Thyroid gland (tissue), 4 donors: ENCODE measurements at regions not wholly inside any gene's neighbourhood (a gene's known extent, or its start where the extent isn't known, plus 50 kb on each side); places are given as distances from the start of the nearest gene placed in this dataset.

Source experiments
- POLR2A ChIP-seq, 2 donors: fragments of 450-650 bp; IDR thresholded peaks; one replicate each; pipeline ENCODE4 v1.6.1; 2017; ENCODE audit warnings: antibody characterized with exemption in 2 of 2, mild to moderate bottlenecking in 2 of 2, moderate library complexity in 1 of 2
- TF ChIP-seq, protein P1 (sequence below), 6 experiments: fragments of 200-600 bp in 3 of 6; fragments of 450-650 bp in 3 of 6; sonication (generic) in 3 of 6; IDR thresholded peaks; one replicate each; pipeline ENCODE4 v1.5.1; 2016 to 2019; ENCODE audit warnings: antibody characterized with exemption in 6 of 6, mild to moderate bottlenecking in 2 of 6, inconsistent platforms in 1 of 6, moderate library complexity in 1 of 6

DNA sequence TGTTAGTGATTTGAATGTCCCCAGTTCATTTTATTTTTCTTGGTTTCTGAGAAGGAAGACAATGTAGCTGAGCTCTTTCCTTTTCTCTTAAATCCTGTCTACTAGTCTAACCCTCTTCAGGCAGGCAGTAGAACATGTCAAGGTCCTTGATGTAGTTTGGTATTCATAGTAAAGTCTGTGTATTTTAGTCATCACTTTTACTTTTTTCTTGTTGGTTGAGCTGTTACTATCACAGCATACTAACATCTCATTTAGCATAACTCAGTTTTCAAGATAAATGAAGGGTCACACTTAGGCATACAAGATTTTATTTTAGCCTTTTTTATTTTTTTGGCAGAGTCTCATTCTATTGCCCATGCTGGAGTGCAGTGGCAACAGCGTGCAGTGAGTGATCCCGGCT, 70.5 kb downstream of the KPNA2 start:
- TF ChIP-seq, protein P1, sequence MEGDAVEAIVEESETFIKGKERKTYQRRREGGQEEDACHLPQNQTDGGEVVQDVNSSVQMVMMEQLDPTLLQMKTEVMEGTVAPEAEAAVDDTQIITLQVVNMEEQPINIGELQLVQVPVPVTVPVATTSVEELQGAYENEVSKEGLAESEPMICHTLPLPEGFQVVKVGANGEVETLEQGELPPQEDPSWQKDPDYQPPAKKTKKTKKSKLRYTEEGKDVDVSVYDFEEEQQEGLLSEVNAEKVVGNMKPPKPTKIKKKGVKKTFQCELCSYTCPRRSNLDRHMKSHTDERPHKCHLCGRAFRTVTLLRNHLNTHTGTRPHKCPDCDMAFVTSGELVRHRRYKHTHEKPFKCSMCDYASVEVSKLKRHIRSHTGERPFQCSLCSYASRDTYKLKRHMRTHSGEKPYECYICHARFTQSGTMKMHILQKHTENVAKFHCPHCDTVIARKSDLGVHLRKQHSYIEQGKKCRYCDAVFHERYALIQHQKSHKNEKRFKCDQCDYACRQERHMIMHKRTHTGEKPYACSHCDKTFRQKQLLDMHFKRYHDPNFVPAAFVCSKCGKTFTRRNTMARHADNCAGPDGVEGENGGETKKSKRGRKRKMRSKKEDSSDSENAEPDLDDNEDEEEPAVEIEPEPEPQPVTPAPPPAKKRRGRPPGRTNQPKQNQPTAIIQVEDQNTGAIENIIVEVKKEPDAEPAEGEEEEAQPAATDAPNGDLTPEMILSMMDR (IDR thresholded peaks at IDR 0.05), result no peak
- no peak for TF ChIP-seq POLR2A (IDR thresholded peaks at IDR 0.05)
